ENCODE measurements at regions not wholly inside any gene's neighbourhood (a gene's known extent, or its start where the extent isn't known, plus 50 kb on each side); places are given as distances from the start of the nearest gene placed in this dataset.
"Not testable (repeated sequence)": the region's sequence is repeated elsewhere in the genome, so short reads cannot be mapped to it uniquely, and the experiment has no call there.

DNA sequence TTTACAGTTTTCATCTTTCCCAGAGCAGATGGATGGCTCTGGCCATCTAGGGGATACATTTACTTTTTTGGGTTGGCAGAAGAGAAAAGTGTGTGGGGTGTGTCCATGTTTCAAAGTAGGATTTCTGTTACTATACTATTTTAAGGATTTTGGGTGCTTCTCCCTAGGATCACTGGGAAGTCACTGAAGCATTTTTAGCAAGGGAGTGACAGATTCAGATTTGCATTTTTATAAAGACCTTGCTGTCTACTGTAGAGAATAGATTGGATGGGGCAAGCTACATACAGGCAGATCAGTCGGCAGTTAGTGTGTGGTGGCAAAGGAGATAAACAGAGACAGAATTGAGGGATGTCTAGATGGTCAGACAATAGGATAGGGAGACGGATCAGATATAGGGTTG is 122.5 kb downstream of the TBX19 start:
- H3K4me2 ChIP-seq (ENCODE audit: low read length): no peak overlapping the region

DNA sequence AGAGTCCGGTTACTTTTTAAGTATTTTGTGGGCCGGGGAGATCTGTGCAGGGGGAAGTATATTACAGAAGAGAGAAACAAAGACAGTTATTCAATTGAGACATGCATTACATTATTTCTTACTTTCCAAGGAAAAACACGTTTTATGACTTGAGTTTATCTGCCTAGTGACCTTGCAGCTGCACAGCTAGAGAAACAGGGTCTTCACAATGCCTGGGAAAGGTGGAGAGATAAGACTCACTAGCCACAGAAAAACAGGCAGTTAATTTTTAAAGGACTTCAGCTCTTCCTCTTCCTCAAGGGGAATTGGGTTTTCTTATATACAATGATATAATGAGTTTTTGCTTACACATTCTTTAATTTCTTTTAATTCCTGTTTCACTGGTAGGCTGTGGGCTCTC is 121.8 kb downstream of the TBX19 start:
- not testable (repeated sequence) for H3K4me3 Mint-ChIP-seq (ENCODE audit: unreplicated experiment); H3K36me3 ChIP-seq (ENCODE audit: insufficient read depth, low read length); H3K9me3 Mint-ChIP-seq (ENCODE audit: unreplicated experiment); H3K4me2 ChIP-seq (ENCODE audit: low read length); H2AFZ ChIP-seq (ENCODE audit: low read depth, low read length); H3K27ac Mint-ChIP-seq (ENCODE audit: unreplicated experiment); H3K79me2 ChIP-seq (ENCODE audit: insufficient read depth, low read length); H3K27me3 ChIP-seq (ENCODE audit: insufficient read depth, low read length); H3K9ac ChIP-seq (ENCODE audit: low read length); H3K4me1 ChIP-seq (ENCODE audit: insufficient read depth, low read length); DNase-seq (ENCODE audit: low read depth); H3K9me3 ChIP-seq (ENCODE audit: insufficient read depth, low read depth, low read length); H3K36me3 Mint-ChIP-seq (ENCODE audit: low read depth, unreplicated experiment); H3K4me3 ChIP-seq (ENCODE audit: insufficient read depth, low read depth, low read length); H3K27ac ChIP-seq (ENCODE audit: low read depth, low read length); H3K27me3 Mint-ChIP-seq (ENCODE audit: low read depth, unreplicated experiment); H4K20me1 ChIP-seq (ENCODE audit: insufficient read depth, low read length); FAIRE-seq
- peaks cover 13% of the 10 kb centered on the region for H3K4me1 Mint-ChIP-seq (ENCODE audit: low read depth, unreplicated experiment)

More for the DNA sequence above, 122.5 kb downstream of the TBX19 start:
- Mint-ChIP-seq H3K27me3 (ENCODE audit: low read depth, unreplicated experiment) (no peaks in the 10 kb centered on the region), H3K4me3 (ENCODE audit: unreplicated experiment) (no peak overlapping the region), H3K27ac (ENCODE audit: unreplicated experiment) (no peak overlapping the region), H3K4me1 (ENCODE audit: low read depth, unreplicated experiment) (peaks cover 14% of the 10 kb centered on the region), H3K9me3 (ENCODE audit: unreplicated experiment) (no peaks in the 10 kb centered on the region), H3K36me3 (ENCODE audit: low read depth, unreplicated experiment) (no peaks in the 10 kb centered on the region)
- Histone ChIP-seq H3K9me3 (ENCODE audit: insufficient read depth, low read depth, low read length) (no peaks in the 10 kb centered on the region), H3K4me1 (ENCODE audit: insufficient read depth, low read length) (peaks cover 3% of the 10 kb centered on the region), H3K27me3 (ENCODE audit: insufficient read depth, low read length) (no peaks in the 10 kb centered on the region), H3K79me2 (ENCODE audit: insufficient read depth, low read length) (no peaks in the 10 kb centered on the region), H3K36me3 (ENCODE audit: insufficient read depth, low read length) (no peaks in the 10 kb centered on the region), H4K20me1 (ENCODE audit: insufficient read depth, low read length) (no peaks in the 10 kb centered on the region), H2AFZ (ENCODE audit: low read depth, low read length) (no peak overlapping the region), H3K9ac (ENCODE audit: low read length) (no peak overlapping the region), H3K4me3 (ENCODE audit: insufficient read depth, low read depth, low read length) (no peak overlapping the region), H3K27ac (ENCODE audit: low read depth, low read length) (no peak overlapping the region)
- TF ChIP-seq, protein P1, sequence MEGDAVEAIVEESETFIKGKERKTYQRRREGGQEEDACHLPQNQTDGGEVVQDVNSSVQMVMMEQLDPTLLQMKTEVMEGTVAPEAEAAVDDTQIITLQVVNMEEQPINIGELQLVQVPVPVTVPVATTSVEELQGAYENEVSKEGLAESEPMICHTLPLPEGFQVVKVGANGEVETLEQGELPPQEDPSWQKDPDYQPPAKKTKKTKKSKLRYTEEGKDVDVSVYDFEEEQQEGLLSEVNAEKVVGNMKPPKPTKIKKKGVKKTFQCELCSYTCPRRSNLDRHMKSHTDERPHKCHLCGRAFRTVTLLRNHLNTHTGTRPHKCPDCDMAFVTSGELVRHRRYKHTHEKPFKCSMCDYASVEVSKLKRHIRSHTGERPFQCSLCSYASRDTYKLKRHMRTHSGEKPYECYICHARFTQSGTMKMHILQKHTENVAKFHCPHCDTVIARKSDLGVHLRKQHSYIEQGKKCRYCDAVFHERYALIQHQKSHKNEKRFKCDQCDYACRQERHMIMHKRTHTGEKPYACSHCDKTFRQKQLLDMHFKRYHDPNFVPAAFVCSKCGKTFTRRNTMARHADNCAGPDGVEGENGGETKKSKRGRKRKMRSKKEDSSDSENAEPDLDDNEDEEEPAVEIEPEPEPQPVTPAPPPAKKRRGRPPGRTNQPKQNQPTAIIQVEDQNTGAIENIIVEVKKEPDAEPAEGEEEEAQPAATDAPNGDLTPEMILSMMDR (IDR thresholded peaks at IDR 0.05; ENCODE audit: insufficient read depth, low read depth, low read length): no peak
- TF ChIP-seq EZH2 (IDR thresholded peaks at IDR 0.05; ENCODE audit: insufficient read depth, low read length): no peak
- no peak for DNase-seq (ENCODE audit: low read depth)
- no peak for FAIRE-seq

DNA sequence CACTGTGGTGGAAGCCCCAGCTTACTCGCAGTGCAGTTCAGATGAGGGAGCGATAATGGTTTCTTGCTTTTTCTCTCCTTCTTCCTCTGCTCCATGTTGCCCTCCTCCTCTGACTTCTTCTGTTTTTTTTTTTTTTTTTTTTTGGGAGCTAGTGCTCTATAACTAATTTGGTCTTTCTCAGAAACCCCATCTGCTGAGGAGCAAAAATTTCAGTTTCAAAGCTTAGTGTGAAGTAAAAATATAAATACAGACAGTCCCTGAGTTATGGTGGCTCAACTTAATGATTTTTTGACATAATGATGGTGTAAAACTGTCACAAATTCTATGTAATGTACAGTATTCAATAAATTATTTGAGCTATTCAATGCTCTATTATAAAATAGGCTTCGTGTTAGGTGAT is 120.7 kb downstream of the TBX19 start:
- no peak for FAIRE-seq
- Mint-ChIP-seq H3K9me3 (ENCODE audit: unreplicated experiment) (no peaks in the 10 kb centered on the region), H3K4me1 (ENCODE audit: low read depth, unreplicated experiment) (peaks cover 13% of the 10 kb centered on the region)

More for the DNA sequence above, 120.7 kb downstream of the TBX19 start:
- no peak overlapping the region for H3K4me3 Mint-ChIP-seq (ENCODE audit: unreplicated experiment)
- no peak for DNase-seq (ENCODE audit: low read depth)
- Histone ChIP-seq H4K20me1 (ENCODE audit: insufficient read depth, low read length) (no peaks in the 10 kb centered on the region), H3K9me3 (ENCODE audit: insufficient read depth, low read depth, low read length) (no peaks in the 10 kb centered on the region), H2AFZ (ENCODE audit: low read depth, low read length) (no peak overlapping the region), H3K9ac (ENCODE audit: low read length) (no peak overlapping the region), H3K36me3 (ENCODE audit: insufficient read depth, low read length) (no peaks in the 10 kb centered on the region), H3K4me3 (ENCODE audit: insufficient read depth, low read depth, low read length) (no peak overlapping the region), H3K79me2 (ENCODE audit: insufficient read depth, low read length) (no peaks in the 10 kb centered on the region), H3K27me3 (ENCODE audit: insufficient read depth, low read length) (no peaks in the 10 kb centered on the region), H3K4me2 (ENCODE audit: low read length) (no peak overlapping the region), H3K4me1 (ENCODE audit: insufficient read depth, low read length) (peaks cover 3% of the 10 kb centered on the region), H3K27ac (ENCODE audit: low read depth, low read length) (no peak overlapping the region)
- no peak overlapping the region for H3K27ac Mint-ChIP-seq (ENCODE audit: unreplicated experiment)
- TF ChIP-seq, protein P1 (IDR thresholded peaks at IDR 0.05; ENCODE audit: insufficient read depth, low read depth, low read length): no peak
- TF ChIP-seq EZH2 (IDR thresholded peaks at IDR 0.05; ENCODE audit: insufficient read depth, low read length): no peak
- H3K27me3 Mint-ChIP-seq (ENCODE audit: low read depth, unreplicated experiment): no peaks in the 10 kb centered on the region
- no peaks in the 10 kb centered on the region for H3K36me3 Mint-ChIP-seq (ENCODE audit: low read depth, unreplicated experiment)
